Karpas-422 (cell line): ENCODE measurements at regions not wholly inside any gene's neighbourhood (a gene's known extent, or its start where the extent isn't known, plus 50 kb on each side); places are given as distances from the start of the nearest gene placed in this dataset.

Source experiments
- DNase-seq: peaks from one replicate; pipeline ENCODE4 v3.0.0-alpha.2; 2015
- H2AFZ ChIP-seq: fragments of 200-600 bp; sonication (generic); 2 replicates; pipeline ENCODE4 v1.6.1; 2014; ENCODE audit warnings: antibody characterized with exemption, low read length, mixed read lengths
- H3K27ac ChIP-seq: fragments of 200-600 bp; sonication (generic); 2 replicates; pipeline ENCODE4 v1.5.1; 2014; ENCODE audit warnings: mild to moderate bottlenecking, low read length, moderate library complexity
- H3K27me3 ChIP-seq: fragments of 200-600 bp; sonication (generic); 2 replicates; pipeline ENCODE4 v1.6.1; 2014; ENCODE audit warnings: low read length, mixed read lengths
- H3K36me3 ChIP-seq: fragments of 200-600 bp; sonication (generic); 2 replicates; pipeline ENCODE4 v1.6.1; 2014; ENCODE audit warnings: low read length, mixed read lengths; ENCODE audit not compliant: insufficient read depth
- H3K4me1 ChIP-seq: fragments of 200-600 bp; sonication (generic); 2 replicates; pipeline ENCODE4 v1.6.1; 2014; ENCODE audit warnings: mild to moderate bottlenecking, low read length, mixed read lengths
- H3K4me2 ChIP-seq: fragments of 200-600 bp; sonication (generic); 2 replicates; pipeline ENCODE4 v1.6.1; 2014; ENCODE audit warnings: low read length, low read depth, mild to moderate bottlenecking; ENCODE audit not compliant: poor library complexity, severe bottlenecking
- H3K4me3 ChIP-seq: fragments of 200-600 bp; sonication (generic); 2 replicates; pipeline ENCODE4 v1.5.1; 2014; ENCODE audit warnings: mild to moderate bottlenecking, antibody characterized with exemption, low read length, mixed read lengths
- H3K79me2 ChIP-seq: fragments of 200-600 bp; sonication (generic); 2 replicates; pipeline ENCODE4 v1.6.1; 2014; ENCODE audit warnings: mild to moderate bottlenecking, low read length, mixed read lengths
- H3K9ac ChIP-seq: fragments of 200-600 bp; sonication (generic); 2 replicates; pipeline ENCODE4 v1.6.0; 2014; ENCODE audit warnings: low read length
- H3K9me2 ChIP-seq: fragments of 200-600 bp; sonication (generic), shearing (Covaris generic); replicated peaks from 2 replicates; pipeline ENCODE4 v1.6.0; 2014; ENCODE audit warnings: mild to moderate bottlenecking, low read length, moderate library complexity; ENCODE audit not compliant: insufficient read depth
- H3K9me3 ChIP-seq: fragments of 300-700, 200-600 bp; sonication (generic); 2 replicates; pipeline ENCODE4 v1.6.1; 2014; ENCODE audit warnings: low read length, mixed read lengths
- H4K20me1 ChIP-seq: fragments of 200-600 bp; sonication (generic); 2 replicates; pipeline ENCODE4 v1.6.1; 2014; ENCODE audit warnings: mild to moderate bottlenecking, antibody characterized with exemption, low read length, low read depth; ENCODE audit not compliant: insufficient read depth

DNA sequence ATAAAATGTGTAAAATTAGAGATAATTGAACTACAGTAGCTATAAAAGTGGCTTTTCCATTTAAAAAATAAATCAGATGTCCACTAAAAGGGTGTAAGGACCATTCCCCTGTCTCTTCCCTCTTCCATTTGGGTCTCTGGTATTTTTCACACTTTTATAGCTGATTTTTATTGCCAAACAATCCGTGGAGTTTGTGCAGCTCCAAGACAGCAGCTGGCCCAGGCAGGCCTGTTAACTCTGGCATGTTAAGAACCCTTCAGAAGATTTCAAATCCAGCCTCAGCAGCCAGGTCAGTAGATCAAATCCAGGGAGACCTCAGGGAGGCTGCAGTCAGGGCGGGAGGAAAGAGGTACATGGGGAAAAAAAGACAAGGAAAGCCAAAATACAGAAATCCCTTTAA, 827.1 kb upstream of the FANCL start:
- Histone ChIP-seq H3K4me3 (no peak overlapping the region), H2AFZ (no peak overlapping the region), H3K9me2 (no peaks in the 10 kb centered on the region), H3K27me3 (no peaks in the 10 kb centered on the region), H3K9me3 (no peaks in the 10 kb centered on the region), H3K27ac (no peak overlapping the region), H3K36me3 (no peaks in the 10 kb centered on the region), H3K9ac (no peak overlapping the region), H4K20me1 (no peaks in the 10 kb centered on the region), H3K4me1 (no peaks in the 10 kb centered on the region), H3K4me2 (no peak overlapping the region), H3K79me2 (no peaks in the 10 kb centered on the region)
- no peak for DNase-seq

DNA sequence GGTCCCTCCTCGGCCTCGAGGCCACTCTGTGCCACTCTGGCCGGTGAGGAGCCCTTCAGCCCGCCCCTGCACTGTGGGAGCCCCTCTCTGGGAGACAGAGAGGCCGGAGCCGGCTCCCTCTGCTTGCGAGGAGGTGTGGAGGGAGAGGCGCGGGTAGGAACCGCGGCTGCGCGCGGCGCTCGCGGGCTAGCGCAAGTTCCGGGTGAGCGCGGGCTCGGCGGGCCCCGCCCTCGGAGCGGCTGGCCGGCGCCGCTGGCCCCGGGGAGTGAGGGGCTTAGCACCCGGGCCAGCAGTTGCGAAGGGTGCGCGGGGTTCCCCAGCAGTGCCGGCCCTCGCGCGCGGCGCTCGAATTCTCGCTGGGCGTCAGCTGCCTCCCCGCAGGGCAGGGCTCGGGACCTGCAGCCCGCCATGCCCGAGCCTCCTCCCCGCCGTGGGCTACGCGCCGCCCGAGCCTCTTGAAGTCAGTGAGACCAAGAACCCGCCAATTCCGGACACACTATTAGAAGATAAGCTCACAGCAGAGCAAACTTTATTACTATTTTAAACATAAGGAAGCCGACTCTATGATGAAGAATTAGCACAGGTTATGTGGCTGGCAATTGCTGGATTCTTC, 825.8 kb upstream of the FANCL start:
- Histone ChIP-seq H3K9me3 (no peaks in the 10 kb centered on the region), H3K4me2 (no peak overlapping the region), H3K27me3 (no peaks in the 10 kb centered on the region), H3K36me3 (no peaks in the 10 kb centered on the region), H3K9me2 (no peaks in the 10 kb centered on the region), H3K4me1 (no peaks in the 10 kb centered on the region), H4K20me1 (no peaks in the 10 kb centered on the region), H2AFZ (no peak overlapping the region), H3K9ac (no peak overlapping the region), H3K79me2 (no peaks in the 10 kb centered on the region), H3K27ac (no peak overlapping the region), H3K4me3 (no peak overlapping the region)
- DNase-seq: no peak

DNA sequence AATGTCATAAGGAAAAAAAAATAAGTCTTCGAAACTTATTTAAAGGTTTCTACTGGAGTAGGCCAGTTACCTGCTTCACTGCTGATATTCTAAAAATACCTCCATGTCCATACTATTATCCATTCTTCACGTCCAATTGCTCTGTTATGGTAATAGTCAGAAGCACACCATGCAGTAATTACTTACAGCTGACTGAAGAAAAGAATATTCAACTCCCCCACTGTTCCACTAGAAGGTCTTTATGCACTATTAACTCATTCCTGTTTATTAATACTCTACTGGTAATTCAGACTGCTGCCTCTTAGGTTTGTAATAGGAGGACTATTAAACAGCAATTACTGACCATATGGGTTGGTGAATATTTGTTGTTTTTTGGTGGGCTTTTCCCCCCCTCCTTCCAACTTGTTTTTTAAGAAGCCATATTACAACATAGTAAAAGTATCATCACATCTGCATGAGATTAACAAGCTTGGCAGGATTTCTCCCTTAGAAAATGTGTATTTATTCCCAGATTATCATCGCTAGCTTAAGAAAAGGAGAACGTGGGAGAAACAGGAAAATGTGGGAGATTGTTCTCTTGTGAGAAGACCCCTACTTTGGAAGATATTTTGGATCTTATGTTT, 806.4 kb upstream of the FANCL start:
- Histone ChIP-seq H3K9me3 (no peaks in the 10 kb centered on the region), H3K27ac (no peak overlapping the region), H3K36me3 (no peaks in the 10 kb centered on the region), H4K20me1 (no peaks in the 10 kb centered on the region), H3K27me3 (no peaks in the 10 kb centered on the region), H2AFZ (no peak overlapping the region), H3K4me3 (no peak overlapping the region), H3K9me2 (no peaks in the 10 kb centered on the region), H3K4me1 (no peaks in the 10 kb centered on the region), H3K4me2 (no peak overlapping the region), H3K9ac (no peak overlapping the region), H3K79me2 (no peaks in the 10 kb centered on the region)
- no peak for DNase-seq

DNA sequence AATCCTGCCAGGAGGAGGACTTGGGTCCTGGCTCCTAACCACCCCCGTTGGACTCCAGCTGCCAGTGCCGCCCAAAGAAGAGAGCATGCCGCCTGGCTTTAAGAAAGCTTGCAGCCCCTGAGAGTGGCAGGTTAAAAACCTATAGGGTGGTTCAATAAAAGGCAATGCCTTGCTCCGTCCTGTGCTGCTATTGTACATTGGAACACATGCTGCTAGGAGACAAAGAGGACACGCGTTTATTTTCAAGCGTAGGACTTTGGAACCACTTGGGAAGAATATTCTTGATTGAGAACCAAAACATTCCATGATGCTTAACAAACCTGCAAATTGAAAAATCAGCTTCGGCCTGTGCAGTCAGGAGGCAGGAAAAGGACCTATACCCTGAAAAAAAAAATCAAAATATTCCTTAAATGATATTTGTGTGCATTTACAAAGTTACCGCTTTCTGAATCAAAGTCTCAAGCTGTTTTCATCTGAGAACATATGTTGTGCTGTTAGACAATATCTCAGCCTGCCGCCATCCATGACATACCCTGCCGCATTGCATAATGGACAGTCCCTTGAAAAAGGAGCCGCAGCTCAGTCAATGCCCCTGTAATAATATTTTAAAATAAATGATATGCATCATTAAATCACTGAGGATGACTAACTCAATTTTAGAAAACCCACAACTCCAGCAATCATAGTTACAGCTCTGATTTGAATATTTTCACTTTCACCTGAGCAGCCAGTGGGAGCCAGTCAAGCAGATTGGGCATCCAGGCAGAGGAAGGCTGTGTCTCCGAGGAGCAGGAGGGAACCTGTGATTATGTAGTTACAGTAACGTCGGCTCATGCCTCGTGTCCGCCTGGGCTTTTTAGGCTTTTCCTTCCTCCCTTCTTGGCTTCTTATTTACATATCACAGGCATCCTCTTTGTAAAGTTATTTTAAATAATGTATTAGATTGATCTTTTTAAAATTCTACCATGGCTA, 805.6 kb upstream of the FANCL start:
- H3K4me1 ChIP-seq: no peaks in the 10 kb centered on the region

DNA sequence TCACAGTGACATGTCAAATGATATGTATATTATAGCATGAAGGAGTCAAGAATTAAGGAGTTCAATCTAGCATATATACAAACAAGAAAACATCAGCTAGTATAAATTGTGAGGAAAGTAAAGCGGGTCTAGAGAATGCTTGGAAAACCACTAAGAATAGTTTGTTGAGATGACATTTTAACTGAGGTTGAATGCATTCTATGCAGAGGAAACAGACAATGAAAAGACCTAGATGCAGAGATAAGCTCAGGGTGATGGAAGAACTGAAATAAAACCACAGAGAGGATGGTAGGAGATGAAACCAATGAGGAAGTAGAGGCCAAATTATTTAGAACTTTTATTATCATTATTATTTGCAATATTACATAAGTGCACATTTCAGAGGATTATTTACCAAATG, 803.6 kb upstream of the FANCL start:
- no peaks in the 10 kb centered on the region for H3K27me3 ChIP-seq
- no peaks in the 10 kb centered on the region for H4K20me1 ChIP-seq
- no peak for DNase-seq
- no peak overlapping the region for H2AFZ ChIP-seq
- no peaks in the 10 kb centered on the region for H3K4me1 ChIP-seq
- no peaks in the 10 kb centered on the region for H3K36me3 ChIP-seq
- H3K79me2 ChIP-seq: no peaks in the 10 kb centered on the region
- H3K9me2 ChIP-seq: no peaks in the 10 kb centered on the region
- H3K4me3 ChIP-seq: no peak overlapping the region
- H3K27ac ChIP-seq: no peak overlapping the region
- H3K9ac ChIP-seq: no peak overlapping the region
- no peaks in the 10 kb centered on the region for H3K9me3 ChIP-seq
- no peak overlapping the region for H3K4me2 ChIP-seq

More for the DNA sequence above, 805.6 kb upstream of the FANCL start:
- Histone ChIP-seq H2AFZ (no peak overlapping the region), H3K9ac (no peak overlapping the region), H3K27ac (no peak overlapping the region), H3K9me3 (no peaks in the 10 kb centered on the region), H4K20me1 (no peaks in the 10 kb centered on the region), H3K79me2 (no peaks in the 10 kb centered on the region), H3K4me2 (no peak overlapping the region), H3K36me3 (no peaks in the 10 kb centered on the region), H3K27me3 (no peaks in the 10 kb centered on the region), H3K9me2 (no peaks in the 10 kb centered on the region), H3K4me3 (no peak overlapping the region)
- DNase-seq: no peak

DNA sequence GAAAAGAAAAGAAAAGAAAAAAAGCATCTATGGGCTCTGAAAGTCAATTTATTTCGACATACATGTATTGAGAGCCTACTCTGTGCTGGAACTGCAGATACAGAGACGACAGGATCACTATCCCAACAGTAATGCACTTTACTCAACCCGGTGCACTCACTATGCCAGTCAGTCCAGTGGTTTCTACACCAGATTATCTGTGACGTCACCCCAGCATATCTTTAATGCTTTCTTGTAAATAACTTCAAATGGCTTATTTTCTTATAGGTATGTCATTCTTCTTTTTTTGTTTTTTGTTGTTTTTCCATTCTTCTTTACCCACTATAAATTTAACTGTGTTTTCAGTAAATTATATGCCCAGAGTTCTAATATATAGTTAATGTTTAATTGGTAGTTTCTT, 800.0 kb upstream of the FANCL start:
- no peak overlapping the region for H2AFZ ChIP-seq
- H3K79me2 ChIP-seq: no peaks in the 10 kb centered on the region
- H3K36me3 ChIP-seq: no peaks in the 10 kb centered on the region
- H3K9me2 ChIP-seq: no peaks in the 10 kb centered on the region
- no peak overlapping the region for H3K4me2 ChIP-seq
- H3K27ac ChIP-seq: no peak overlapping the region
- H4K20me1 ChIP-seq: no peaks in the 10 kb centered on the region
- no peak for DNase-seq
- H3K4me1 ChIP-seq: no peaks in the 10 kb centered on the region
- H3K9me3 ChIP-seq: no peaks in the 10 kb centered on the region
- no peak overlapping the region for H3K4me3 ChIP-seq
- H3K9ac ChIP-seq: no peak overlapping the region
- no peaks in the 10 kb centered on the region for H3K27me3 ChIP-seq

DNA sequence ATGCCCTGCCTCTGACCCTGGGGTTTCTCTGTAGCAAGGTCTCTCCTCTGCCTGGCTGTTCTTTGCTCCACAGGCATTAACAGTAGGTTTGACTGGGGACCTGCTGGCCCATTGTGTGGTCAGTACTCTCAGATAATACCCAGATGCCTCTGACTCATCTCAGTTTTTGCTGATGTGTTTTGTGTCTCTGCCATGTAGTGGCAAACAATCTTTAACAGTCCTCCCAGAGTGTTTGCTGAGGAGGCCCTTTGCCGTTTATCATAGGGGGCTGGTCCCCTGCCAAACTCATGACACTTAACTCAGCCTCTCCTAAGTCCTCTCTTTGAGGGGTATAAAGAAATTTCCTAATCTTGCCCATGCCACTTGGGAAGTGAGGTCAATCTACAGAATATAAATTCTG, 793.7 kb upstream of the FANCL start:
- H4K20me1 ChIP-seq: no peaks in the 10 kb centered on the region
- no peaks in the 10 kb centered on the region for H3K9me2 ChIP-seq
- H3K27me3 ChIP-seq: no peaks in the 10 kb centered on the region
- no peak overlapping the region for H3K4me2 ChIP-seq
- H2AFZ ChIP-seq: no peak overlapping the region
- H3K4me3 ChIP-seq: no peak overlapping the region
- no peaks in the 10 kb centered on the region for H3K9me3 ChIP-seq
- H3K9ac ChIP-seq: no peak overlapping the region
- no peaks in the 10 kb centered on the region for H3K79me2 ChIP-seq
- H3K36me3 ChIP-seq: no peaks in the 10 kb centered on the region
- H3K4me1 ChIP-seq: no peaks in the 10 kb centered on the region
- no peak overlapping the region for H3K27ac ChIP-seq
- DNase-seq: no peak

DNA sequence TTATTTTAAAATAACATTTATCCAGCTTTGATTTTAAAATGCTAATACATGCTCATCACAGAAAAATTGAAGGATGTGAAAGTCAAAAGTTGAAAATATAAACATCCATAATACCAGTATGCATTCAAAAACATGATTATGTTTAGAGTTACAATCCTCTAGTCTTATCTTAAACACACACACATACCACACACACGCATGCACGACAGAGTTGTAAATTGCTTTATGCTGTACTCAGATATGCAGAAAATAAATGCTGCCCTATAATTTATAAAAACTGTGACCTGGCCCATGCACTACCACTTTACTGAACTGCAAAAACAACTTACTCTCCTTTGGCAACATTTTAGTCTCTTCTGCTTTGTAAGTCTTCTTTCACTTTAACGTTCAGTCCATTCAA, 793.0 kb upstream of the FANCL start:
- Histone ChIP-seq H3K4me2 (no peak overlapping the region), H3K9me2 (no peaks in the 10 kb centered on the region), H3K9me3 (no peaks in the 10 kb centered on the region), H3K27me3 (no peaks in the 10 kb centered on the region), H2AFZ (no peak overlapping the region), H3K79me2 (no peaks in the 10 kb centered on the region), H3K27ac (no peak overlapping the region), H3K4me3 (no peak overlapping the region), H3K4me1 (no peaks in the 10 kb centered on the region), H3K36me3 (no peaks in the 10 kb centered on the region), H3K9ac (no peak overlapping the region), H4K20me1 (no peaks in the 10 kb centered on the region)
- no peak for DNase-seq
